GM18909 (cell line): ENCODE measurements at regions not wholly inside any gene's neighbourhood (a gene's known extent, or its start where the extent isn't known, plus 50 kb on each side); places are given as distances from the start of the nearest gene placed in this dataset.

Experiments used
- ATAC-seq: cut with Tn5 transposase; IDR thresholded peaks from one replicate; pipeline ENCODE4 v1.9.1; 2021; ENCODE audit warnings: mild to moderate bottlenecking; ENCODE audit not compliant: unreplicated experiment, poor library complexity

DNA sequence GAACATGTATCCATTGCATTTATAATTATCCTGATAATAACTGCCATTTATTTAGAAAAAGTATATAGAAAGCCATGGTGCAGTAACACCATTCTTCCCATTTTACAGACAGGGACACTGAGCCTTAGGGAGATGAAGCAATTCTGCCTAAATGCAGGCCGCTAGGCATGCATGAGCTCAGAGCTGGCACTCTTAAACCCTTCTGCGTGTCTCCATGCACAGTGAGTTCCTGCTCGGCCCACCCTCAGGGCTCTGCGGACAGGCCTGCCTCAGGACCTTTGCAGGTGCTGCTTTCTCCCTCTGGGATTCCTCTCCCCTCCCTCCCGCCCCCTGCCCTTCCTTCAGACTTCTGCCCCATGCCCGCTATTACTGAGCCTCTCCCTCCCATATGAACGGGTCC lies 54.3 kb upstream of the WSB1 start:
- ATAC-seq: no peak

DNA sequence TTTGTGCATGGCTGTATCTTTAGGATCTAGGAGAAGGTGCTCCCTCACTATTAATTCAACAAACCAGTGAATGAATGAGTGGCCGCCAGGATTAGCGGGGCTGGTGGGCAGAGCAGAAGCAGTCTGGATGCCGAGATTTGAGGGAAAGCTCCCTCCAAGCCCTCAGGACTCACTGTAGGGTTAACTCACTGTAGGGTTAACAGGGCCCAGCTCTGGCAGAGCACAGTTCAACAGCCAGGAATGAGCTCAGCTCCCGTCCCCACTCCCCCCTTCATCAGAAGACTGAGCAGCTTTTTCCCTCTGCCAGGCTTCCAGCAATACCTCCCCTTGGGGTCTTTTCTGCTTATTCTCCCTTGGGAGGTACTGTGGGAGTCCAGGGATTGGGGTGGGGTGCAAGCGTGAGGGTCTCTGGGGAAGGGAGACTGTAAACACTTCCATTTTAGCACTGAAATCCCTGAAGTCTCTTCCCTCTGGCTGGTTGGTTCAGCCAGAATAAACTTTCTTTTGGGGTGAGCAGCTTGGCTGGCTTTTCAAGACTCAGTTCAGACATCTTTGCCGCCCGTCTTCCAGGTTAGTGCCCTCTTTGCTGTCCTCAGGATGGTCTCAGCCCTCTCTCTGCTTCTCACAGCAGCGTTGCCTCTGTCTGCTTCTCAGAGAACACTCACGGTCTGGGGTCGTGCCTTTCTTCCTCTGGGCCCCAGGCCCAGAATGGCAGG lies 53.7 kb upstream of the WSB1 start:
- ATAC-seq: no peak

DNA sequence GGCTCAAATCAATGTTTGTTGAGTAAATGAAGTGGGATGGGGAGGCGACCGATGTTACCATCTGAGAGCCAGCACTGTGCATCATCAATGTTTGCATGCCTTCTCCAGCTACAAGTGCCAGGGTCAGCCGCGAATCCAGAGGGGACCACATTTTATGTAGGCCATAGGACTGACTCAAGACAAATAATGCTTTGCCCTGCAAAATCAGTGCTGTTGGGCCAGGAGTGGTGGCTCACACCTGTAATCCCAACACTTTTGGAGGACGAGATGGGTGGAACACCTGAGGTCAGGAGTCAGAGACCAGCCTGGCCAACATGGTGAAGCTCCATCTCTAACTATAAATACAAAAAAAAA lies 53.1 kb upstream of the WSB1 start:
- ATAC-seq: no peak

DNA sequence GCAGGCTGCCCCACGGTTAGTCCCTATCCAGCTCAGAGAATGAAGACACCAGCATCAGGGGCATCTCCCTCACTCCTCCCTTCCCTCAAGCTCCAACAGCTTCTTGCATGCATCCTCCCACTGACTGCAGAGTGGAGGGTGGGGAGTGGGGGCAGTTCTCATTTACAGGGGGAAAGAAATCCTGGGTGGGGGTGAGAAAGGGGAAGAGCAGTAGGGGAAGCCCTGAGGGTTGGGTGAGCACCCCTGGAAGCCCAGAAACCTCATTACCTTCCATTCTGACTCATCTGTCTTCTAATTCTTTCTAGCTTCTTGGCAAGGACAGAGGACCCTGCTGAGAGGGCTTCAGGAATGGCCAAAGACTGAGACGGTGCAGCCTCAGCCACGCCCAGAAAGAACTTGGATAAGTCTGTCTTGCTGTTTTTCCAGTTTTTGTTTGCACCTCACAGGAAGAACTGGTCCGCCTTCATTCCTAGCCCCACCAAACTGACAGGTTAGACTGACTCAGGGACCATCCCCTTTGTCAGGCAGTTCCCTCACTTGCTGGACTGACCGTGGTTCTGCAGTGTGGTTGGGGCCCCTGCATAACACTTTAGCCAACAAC lies 52.5 kb upstream of the WSB1 start:
- ATAC-seq: peak; percentile 52

DNA sequence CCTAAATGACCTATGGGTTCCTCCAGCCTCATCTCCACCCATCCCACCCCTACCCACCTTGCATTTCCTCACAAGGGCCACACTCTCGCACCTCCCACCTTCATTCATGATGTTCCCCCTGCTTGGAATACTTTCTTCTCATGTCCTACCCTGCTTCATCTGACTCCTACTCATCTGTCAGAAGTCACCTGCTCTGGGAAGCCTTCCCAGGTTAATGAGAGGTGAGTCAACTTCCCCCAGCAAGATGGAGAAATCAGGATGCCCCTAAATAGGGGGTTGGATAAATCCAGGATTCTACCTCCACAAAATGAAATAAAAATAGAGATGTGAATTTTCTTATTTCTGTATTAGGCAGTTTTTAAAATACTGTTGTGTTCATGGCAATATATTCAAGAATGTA lies 51.0 kb upstream of the WSB1 start:
- no peak for ATAC-seq

DNA sequence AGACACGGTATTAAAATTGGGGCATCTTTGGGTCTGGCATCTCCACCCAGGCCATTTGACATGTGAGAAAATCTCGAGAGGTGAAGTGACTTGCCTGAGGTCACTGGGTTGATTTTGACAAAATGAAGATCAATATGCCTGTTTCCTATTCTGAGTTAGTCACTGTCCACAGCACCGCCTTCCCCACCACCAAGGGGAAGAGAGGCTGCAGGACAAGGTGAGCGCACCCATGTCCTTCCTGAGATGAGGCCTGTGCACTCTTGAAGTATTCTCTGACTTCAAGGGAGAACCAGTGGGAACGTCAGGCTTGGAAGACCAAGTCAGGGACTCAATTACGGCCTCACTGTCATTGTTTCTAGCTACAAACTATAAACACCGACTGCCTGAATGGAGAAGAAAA lies 49.9 kb upstream of the WSB1 start:
- no peak for ATAC-seq
